NCI-H1417 (cell line): ENCODE measurements at regions not wholly inside any gene's neighbourhood (a gene's known extent, or its start where the extent isn't known, plus 50 kb on each side); places are given as distances from the start of the nearest gene placed in this dataset.

Experiments
- DNase-seq, 3 experiments: peaks; one replicate each; lab custom pipeline; 2025; lab: John Stamatoyannopoulos, UW

GRCh38 chr16:51430716-51431369 lies 279.8 kb upstream of the SALL1 start:
- no peak for DNase-seq

- no peak for DNase-seq
Measured at GRCh38 chr16:51429041-51429440, 278.0 kb upstream of the SALL1 start.

GRCh38 chr16:51427085-51427484 lies 276.0 kb upstream of the SALL1 start:
- no peak for DNase-seq

- DNase-seq: no peak
Measured at GRCh38 chr16:51426276-51426675, 275.2 kb upstream of the SALL1 start.

- no peak for DNase-seq
Measured at GRCh38 chr16:51420247-51420646, 269.2 kb upstream of the SALL1 start.

GRCh38 chr16:51419768-51420167 lies 268.7 kb upstream of the SALL1 start:
- no peak for DNase-seq

GRCh38 chr16:51418258-51418657 lies 267.2 kb upstream of the SALL1 start:
- peak in 1 of 3 experiments; percentile 3 for DNase-seq

GRCh38 chr16:51416926-51417325 lies 265.9 kb upstream of the SALL1 start:
- no peak for DNase-seq

- no peak for DNase-seq
Measured at GRCh38 chr16:51410125-51410524, 259.1 kb upstream of the SALL1 start.

- DNase-seq: no peak
Measured at GRCh38 chr16:51409001-51409675, 258.1 kb upstream of the SALL1 start.

GRCh38 chr16:51408357-51408756 lies 257.3 kb upstream of the SALL1 start:
- no peak for DNase-seq

GRCh38 chr16:51407921-51408320 lies 256.9 kb upstream of the SALL1 start:
- no peak for DNase-seq

- no peak for DNase-seq
Measured at GRCh38 chr16:51407199-51407598, 256.1 kb upstream of the SALL1 start.

- no peak for DNase-seq
Measured at GRCh38 chr16:51405361-51405760, 254.3 kb upstream of the SALL1 start.

GRCh38 chr16:51404386-51404785 lies 253.3 kb upstream of the SALL1 start:
- no peak for DNase-seq

- no peak for DNase-seq
Measured at GRCh38 chr16:51402785-51403184, 251.7 kb upstream of the SALL1 start.

- DNase-seq: no peak
Measured at GRCh38 chr16:51402298-51402697, 251.2 kb upstream of the SALL1 start.

GRCh38 chr16:51401673-51402072 lies 250.6 kb upstream of the SALL1 start:
- no peak for DNase-seq

GRCh38 chr16:51399908-51400670 lies 249.0 kb upstream of the SALL1 start:
- DNase-seq: no peak

GRCh38 chr16:51394421-51394820 lies 243.4 kb upstream of the SALL1 start:
- no peak for DNase-seq

- no peak for DNase-seq
Measured at GRCh38 chr16:51393381-51394005, 242.4 kb upstream of the SALL1 start.

- no peak for DNase-seq
Measured at GRCh38 chr16:51392521-51393187, 241.6 kb upstream of the SALL1 start.
